ENCODE measurements at regions not wholly inside any gene's neighbourhood (a gene's known extent, or its start where the extent isn't known, plus 50 kb on each side); places are given as distances from the start of the nearest gene placed in this dataset.

DNA sequence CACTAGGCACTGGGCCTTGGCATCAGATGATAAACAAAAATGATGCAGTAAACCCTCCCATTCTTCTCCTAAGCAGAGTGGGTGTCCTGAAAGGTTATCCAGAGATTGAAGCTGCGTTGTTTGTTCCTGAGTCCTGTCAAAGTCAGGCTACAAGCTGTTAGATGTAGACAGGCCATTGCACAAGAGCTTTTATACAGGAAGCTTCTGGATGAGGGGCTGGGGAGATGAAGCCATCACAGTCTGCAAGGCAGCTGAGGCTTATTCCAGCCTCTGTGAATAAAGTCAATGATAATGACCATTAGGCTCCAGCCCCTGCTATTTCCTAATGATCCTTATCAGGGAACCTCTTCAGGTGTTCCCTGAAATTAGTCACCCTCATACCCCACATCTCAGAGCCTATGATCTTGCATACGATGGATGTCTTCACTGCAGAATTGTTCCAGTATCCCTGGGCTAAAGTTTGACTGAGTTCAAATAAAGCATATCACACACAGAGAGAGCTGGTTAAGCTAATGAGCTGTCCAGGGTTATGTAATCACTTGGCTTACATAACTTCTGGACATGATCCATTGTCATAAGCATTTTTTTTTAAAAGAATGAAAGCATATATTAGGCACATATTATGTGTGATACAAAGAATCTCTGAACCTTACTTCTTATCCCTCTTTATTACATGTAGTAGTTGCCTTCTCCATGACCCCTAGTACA is 337.1 kb upstream of the OR4E1 start:
- no peaks in the 10 kb centered on the region for H3K36me3 ChIP-seq
- TF ChIP-seq, protein P1, sequence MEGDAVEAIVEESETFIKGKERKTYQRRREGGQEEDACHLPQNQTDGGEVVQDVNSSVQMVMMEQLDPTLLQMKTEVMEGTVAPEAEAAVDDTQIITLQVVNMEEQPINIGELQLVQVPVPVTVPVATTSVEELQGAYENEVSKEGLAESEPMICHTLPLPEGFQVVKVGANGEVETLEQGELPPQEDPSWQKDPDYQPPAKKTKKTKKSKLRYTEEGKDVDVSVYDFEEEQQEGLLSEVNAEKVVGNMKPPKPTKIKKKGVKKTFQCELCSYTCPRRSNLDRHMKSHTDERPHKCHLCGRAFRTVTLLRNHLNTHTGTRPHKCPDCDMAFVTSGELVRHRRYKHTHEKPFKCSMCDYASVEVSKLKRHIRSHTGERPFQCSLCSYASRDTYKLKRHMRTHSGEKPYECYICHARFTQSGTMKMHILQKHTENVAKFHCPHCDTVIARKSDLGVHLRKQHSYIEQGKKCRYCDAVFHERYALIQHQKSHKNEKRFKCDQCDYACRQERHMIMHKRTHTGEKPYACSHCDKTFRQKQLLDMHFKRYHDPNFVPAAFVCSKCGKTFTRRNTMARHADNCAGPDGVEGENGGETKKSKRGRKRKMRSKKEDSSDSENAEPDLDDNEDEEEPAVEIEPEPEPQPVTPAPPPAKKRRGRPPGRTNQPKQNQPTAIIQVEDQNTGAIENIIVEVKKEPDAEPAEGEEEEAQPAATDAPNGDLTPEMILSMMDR (IDR thresholded peaks at IDR 0.05), result no peak
- DNase-seq (no peak), ATAC-seq (peak in 4 of 8 donors; percentile 30 to 68 (median 58))
- H3K4me3 ChIP-seq, result no peak overlapping the region
- intact Hi-C loops (cut with DNase I), result no loop called here
- H3K27me3 ChIP-seq, result no peaks in the 10 kb centered on the region
- WGBS, 2 donors, result 63 to 69% methylated on average over 2 of the region's 2 CpGs
- H3K9me3 ChIP-seq, result peaks cover 0 to 6% (median 0%) of the 10 kb centered on the region in 11 donors
- peak overlapping the region in 1 of 10 donors; percentile 5 for H3K27ac ChIP-seq
- H3K4me1 ChIP-seq, result peaks cover 0 to 3% (median 0%) of the 10 kb centered on the region in 9 donors

DNA sequence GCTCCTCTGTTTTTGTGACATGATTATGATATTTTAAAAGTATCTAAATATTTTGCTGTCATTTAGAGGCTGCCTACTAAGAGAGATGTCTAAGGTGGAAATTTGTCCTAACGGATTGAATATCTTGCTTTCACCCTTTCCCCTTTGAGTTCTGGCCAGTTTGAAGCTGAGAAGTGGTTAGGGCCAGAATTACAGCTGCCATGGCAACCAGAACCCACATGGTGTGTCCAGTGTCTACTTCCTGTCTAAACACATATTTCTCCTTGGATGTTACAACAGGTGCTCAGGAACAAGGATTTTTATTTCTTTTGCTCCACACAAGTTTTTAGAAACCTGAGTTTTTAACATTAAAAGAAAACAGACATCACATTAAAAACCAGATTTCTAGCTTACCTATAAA is 335.1 kb upstream of the OR4E1 start:
- no peak overlapping the region for H3K27ac ChIP-seq
- TF ChIP-seq, protein P1 (IDR thresholded peaks at IDR 0.05), result no peak
- 40 to 41% methylated on average over 1 of the region's 1 CpG for whole genome bisulfite sequencing, 2 donors
- H3K4me3 ChIP-seq, result no peak overlapping the region
- H3K4me1 ChIP-seq, result peaks cover 0 to 3% (median 0%) of the 10 kb centered on the region in 9 donors
- H3K27me3 ChIP-seq, result no peaks in the 10 kb centered on the region
- DNase-seq, result no peak
- no peak for ATAC-seq
- H3K9me3 ChIP-seq, result peaks cover 0 to 11% (median 0%) of the 10 kb centered on the region in 11 donors
- H3K36me3 ChIP-seq, result no peaks in the 10 kb centered on the region
- intact Hi-C loops (cut with DNase I), result no loop called here

DNA sequence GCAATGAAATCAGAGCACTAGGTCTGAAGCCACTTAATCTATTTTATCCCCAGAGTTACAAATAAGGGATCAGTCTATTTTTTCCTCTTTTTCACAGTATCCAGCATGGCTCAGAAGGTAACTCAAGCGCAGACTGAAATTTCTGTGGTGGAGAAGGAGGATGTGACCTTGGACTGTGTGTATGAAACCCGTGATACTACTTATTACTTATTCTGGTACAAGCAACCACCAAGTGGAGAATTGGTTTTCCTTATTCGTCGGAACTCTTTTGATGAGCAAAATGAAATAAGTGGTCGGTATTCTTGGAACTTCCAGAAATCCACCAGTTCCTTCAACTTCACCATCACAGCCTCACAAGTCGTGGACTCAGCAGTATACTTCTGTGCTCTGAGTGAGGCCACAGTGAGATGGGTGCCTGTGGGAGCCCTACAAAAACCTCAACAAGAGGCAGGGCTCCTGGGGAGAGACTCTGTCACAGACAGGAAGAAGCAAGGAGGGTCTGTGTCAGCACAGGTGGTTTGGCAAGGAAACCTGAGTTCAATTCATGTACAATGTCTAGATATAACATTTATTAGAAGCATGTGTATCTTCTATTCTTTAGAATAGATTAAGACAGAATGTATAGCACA is 334.3 kb upstream of the OR4E1 start:
- intact Hi-C loops (cut with DNase I), result no loop called here
- Histone ChIP-seq H3K4me3 (no peak overlapping the region), H3K27me3 (no peaks in the 10 kb centered on the region), H3K27ac (no peak overlapping the region), H3K36me3 (no peaks in the 10 kb centered on the region), H3K9me3 (peaks cover 0 to 11% (median 0%) of the 10 kb centered on the region in 11 donors), H3K4me1 (peaks cover 0 to 3% (median 0%) of the 10 kb centered on the region in 9 donors)
- TF ChIP-seq, protein P1 (IDR thresholded peaks at IDR 0.05), result no peak
- DNase-seq (no peak), ATAC-seq (no peak)
- WGBS, 2 donors, result 79 to 81% methylated on average over 6 of the region's 6 CpGs

DNA sequence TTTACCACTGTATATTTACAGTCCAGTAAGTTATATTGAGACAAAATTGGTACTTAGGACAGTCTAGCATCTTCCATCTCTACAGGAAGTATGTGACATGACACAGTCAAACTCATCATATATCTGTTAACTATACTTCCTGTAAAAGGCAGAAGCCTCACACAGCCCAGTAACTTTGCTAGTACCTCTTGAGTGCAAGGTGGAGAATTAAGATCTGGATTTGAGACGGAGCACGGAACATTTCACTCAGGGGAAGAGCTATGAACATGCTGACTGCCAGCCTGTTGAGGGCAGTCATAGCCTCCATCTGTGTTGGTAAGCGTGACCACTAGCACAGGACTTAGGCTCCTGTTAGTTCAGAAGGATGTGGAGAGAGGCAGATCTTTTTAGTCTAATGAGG is 333.7 kb upstream of the OR4E1 start:
- peaks cover 0 to 3% (median 0%) of the 10 kb centered on the region in 9 donors for H3K4me1 ChIP-seq
- ATAC-seq (no peak), DNase-seq (no peak)
- H3K27ac ChIP-seq, result no peak overlapping the region
- H3K4me3 ChIP-seq, result no peak overlapping the region
- no peaks in the 10 kb centered on the region for H3K36me3 ChIP-seq
- no peaks in the 10 kb centered on the region for H3K27me3 ChIP-seq
- intact Hi-C loops (cut with DNase I), result no loop called here
- TF ChIP-seq, protein P1 (IDR thresholded peaks at IDR 0.05), result no peak
- WGBS, 2 donors, result 90 to 95% methylated on average over 3 of the region's 3 CpGs
- H3K9me3 ChIP-seq, result peaks cover 0 to 11% (median 0%) of the 10 kb centered on the region in 11 donors
